ENCODE measurements at regions not wholly inside any gene's neighbourhood (a gene's known extent, or its start where the extent isn't known, plus 50 kb on each side); places are given as distances from the start of the nearest gene placed in this dataset.

DNA sequence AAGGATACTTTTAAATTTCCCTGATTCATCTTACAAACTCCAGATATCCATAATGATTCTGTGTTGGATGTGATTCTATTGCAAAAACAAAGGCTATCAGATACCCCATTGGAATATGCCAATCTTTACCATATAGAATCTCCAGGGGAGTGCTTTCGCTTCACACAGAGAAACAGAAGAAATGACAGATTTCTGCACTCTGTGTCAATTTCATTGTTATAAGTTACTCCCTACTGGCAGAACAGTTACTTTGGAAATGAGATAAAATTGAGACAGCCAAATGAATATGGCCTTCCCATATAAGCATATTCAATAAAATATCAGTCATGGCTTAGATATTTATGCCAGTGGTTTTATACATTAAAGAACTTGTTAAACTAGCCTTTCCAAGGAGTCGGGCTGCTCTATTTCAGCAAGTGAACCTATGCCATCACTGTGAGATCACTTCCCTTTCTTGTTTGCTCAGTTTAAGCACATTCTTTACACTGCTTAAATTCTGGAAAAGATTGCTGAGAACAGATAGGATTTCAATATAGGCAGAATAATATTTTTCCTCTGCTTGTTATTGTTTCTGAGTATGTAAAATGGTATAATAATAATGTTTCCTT is 127.5 kb upstream of the ANXA10 start (continued):
- TF ChIP-seq, protein P1, sequence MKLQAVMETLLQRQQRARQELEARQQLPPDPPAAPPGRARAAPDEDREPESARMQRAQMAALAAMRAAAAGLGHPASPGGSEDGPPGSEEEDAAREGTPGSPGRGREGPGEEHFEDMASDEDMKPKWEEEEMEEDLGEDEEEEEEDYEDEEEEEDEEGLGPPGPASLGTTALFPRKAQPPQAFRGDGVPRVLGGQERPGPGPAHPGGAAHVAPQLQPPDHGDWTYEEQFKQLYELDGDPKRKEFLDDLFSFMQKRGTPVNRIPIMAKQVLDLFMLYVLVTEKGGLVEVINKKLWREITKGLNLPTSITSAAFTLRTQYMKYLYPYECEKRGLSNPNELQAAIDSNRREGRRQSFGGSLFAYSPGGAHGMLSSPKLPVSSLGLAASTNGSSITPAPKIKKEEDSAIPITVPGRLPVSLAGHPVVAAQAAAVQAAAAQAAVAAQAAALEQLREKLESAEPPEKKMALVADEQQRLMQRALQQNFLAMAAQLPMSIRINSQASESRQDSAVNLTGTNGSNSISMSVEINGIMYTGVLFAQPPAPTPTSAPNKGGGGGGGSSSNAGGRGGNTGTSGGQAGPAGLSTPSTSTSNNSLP (IDR thresholded peaks at IDR 0.05; ENCODE audit: low read depth, low read length), result no peak
- TF ChIP-seq ZNF44 (CRISPR knock-in tag; IDR thresholded peaks at IDR 0.05) (no peak), ZFP1 (CRISPR knock-in tag; IDR thresholded peaks at IDR 0.05) (no peak)
- TF ChIP-seq, protein P2, sequence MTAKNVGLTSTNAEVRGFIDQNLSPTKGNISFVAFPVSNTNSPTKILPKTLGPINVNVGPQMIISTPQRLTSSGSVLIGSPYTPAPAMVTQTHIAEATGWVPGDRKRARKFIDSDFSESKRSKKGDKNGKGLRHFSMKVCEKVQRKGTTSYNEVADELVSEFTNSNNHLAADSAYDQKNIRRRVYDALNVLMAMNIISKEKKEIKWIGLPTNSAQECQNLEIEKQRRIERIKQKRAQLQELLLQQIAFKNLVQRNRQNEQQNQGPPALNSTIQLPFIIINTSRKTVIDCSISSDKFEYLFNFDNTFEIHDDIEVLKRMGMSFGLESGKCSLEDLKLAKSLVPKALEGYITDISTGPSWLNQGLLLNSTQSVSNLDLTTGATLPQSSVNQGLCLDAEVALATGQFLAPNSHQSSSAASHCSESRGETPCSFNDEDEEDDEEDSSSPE (CRISPR knock-in tag; IDR thresholded peaks at IDR 0.05), result no peak

DNA sequence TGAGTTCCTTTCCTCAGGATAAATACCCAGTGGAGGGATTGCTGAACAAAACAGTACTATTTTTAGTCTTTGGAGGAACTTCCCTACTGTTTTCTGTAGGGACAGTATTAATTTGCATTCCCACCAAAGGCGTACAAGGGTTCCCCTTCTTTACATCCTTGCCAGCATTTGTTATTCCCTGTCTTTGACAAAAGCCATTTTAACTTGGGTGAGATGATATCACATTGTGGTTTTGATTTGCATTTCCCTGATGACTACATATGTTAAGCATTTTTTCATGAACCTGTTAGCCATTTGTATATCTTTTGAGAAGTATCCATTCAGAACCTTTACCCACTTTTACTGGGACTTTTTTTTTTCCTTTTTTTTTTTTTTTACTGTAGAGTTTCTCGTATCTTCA is 126.2 kb upstream of the ANXA10 start:
- no peaks in the 10 kb centered on the region for H3K27me3 ChIP-seq (ENCODE audit: control insufficient read depth in 1 of 2, insufficient read depth in 2 of 2, low read length in 2 of 2)
- no peak overlapping the region for H3K9ac ChIP-seq (ENCODE audit: insufficient read depth, low read depth, low read length)
- no peak overlapping the region for H3K4me3 ChIP-seq (replicated peaks in 1 of 3; ENCODE audit: insufficient read depth in 1 of 3, low read depth in 2 of 3, low read length in 3 of 3)
- ATAC-seq, result no peak
- no peak for FAIRE-seq
- CTCF ChIA-PET (ENCODE audit: low intra/inter-chr PET ratio, low total read pairs), result no interaction called here
- H3K79me2 ChIP-seq (ENCODE audit: insufficient read depth, low read length), result no peaks in the 10 kb centered on the region
- H3K9me3 ChIP-seq (ENCODE audit: low read length), result peaks cover 87% of the 10 kb centered on the region
- H3K4me1 ChIP-seq (ENCODE audit: insufficient read depth, low read length), result no peaks in the 10 kb centered on the region
- WGBS (ENCODE audit: low lambda C conversion rate), result 39% methylated on average over 2 of the region's 2 CpGs
- POLR2A ChIA-PET, result no interaction called here
- no peak for DNase-seq (ENCODE audit: low spot score)
- no peaks in the 10 kb centered on the region for H4K20me1 ChIP-seq (ENCODE audit: insufficient read depth, low read length)
- no TSS peak for BruUV-seq (replicated peaks)
- H3K27ac ChIP-seq (ENCODE audit: extremely low read length, insufficient read depth, low read length), result no peak overlapping the region
- H3K36me3 ChIP-seq (replicated peaks in 1 of 2; ENCODE audit: control insufficient read depth in 1 of 2, insufficient read depth in 2 of 2, low read length in 2 of 2), result no peaks in the 10 kb centered on the region
- no peak overlapping the region for H3K4me2 ChIP-seq (ENCODE audit: low read depth, low read length)
- in situ Hi-C loops (cut with HindIII; ENCODE audit: extremely low pct_ligation_motif_present, low pct_unique_long_range_greater_than_20kb) (no loop called here), intact Hi-C loops (cut with micrococcal nuclease; ENCODE audit: unreplicated experiment) (no loop called here)
- TF ChIP-seq BRD4 (CRISPR knock-in tag; IDR thresholded peaks at IDR 0.05) (no peak), ZNF724P (CRISPR knock-in tag; IDR thresholded peaks at IDR 0.05; ENCODE audit: borderline replicate concordance) (no peak)
- TF ChIP-seq, protein P3, sequence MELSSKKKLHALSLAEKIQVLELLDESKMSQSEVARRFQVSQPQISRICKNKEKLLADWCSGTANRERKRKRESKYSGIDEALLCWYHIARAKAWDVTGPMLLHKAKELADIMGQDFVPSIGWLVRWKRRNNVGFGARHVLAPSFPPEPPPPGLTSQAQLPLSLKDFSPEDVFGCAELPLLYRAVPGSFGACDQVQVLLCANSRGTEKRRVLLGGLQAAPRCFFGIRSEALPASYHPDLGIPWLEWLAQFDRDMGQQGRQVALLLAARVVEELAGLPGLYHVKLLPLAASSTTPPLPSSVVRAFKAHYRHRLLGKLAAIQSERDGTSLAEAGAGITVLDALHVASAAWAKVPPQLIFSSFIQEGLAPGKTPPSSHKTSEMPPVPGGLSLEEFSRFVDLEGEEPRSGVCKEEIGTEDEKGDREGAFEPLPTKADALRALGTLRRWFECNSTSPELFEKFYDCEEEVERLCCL (CRISPR knock-in tag; IDR thresholded peaks at IDR 0.05; ENCODE audit: borderline replicate concordance), result no peak
- TF ChIP-seq, protein P4, sequence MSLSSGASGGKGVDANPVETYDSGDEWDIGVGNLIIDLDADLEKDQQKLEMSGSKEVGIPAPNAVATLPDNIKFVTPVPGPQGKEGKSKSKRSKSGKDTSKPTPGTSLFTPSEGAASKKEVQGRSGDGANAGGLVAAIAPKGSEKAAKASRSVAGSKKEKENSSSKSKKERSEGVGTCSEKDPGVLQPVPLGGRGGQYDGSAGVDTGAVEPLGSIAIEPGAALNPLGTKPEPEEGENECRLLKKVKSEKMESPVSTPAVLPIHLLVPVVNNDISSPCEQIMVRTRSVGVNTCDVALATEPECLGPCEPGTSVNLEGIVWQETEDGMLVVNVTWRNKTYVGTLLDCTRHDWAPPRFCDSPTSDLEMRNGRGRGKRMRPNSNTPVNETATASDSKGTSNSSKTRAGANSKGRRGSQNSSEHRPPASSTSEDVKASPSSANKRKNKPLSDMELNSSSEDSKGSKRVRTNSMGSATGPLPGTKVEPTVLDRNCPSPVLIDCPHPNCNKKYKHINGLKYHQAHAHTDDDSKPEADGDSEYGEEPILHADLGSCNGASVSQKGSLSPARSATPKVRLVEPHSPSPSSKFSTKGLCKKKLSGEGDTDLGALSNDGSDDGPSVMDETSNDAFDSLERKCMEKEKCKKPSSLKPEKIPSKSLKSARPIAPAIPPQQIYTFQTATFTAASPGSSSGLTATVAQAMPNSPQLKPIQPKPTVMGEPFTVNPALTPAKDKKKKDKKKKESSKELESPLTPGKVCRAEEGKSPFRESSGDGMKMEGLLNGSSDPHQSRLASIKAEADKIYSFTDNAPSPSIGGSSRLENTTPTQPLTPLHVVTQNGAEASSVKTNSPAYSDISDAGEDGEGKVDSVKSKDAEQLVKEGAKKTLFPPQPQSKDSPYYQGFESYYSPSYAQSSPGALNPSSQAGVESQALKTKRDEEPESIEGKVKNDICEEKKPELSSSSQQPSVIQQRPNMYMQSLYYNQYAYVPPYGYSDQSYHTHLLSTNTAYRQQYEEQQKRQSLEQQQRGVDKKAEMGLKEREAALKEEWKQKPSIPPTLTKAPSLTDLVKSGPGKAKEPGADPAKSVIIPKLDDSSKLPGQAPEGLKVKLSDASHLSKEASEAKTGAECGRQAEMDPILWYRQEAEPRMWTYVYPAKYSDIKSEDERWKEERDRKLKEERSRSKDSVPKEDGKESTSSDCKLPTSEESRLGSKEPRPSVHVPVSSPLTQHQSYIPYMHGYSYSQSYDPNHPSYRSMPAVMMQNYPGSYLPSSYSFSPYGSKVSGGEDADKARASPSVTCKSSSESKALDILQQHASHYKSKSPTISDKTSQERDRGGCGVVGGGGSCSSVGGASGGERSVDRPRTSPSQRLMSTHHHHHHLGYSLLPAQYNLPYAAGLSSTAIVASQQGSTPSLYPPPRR (CRISPR knock-in tag; IDR thresholded peaks at IDR 0.05; ENCODE audit: borderline replicate concordance), result no peak
- TF ChIP-seq, protein P5, sequence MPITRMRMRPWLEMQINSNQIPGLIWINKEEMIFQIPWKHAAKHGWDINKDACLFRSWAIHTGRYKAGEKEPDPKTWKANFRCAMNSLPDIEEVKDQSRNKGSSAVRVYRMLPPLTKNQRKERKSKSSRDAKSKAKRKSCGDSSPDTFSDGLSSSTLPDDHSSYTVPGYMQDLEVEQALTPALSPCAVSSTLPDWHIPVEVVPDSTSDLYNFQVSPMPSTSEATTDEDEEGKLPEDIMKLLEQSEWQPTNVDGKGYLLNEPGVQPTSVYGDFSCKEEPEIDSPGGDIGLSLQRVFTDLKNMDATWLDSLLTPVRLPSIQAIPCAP (CRISPR knock-in tag; IDR thresholded peaks at IDR 0.05; ENCODE audit: low read depth), result no peak
- H2AFZ ChIP-seq (ENCODE audit: low read length), result no peak overlapping the region

All from HepG2 (cell line).